ENCODE measurements at regions not wholly inside any gene's neighbourhood (a gene's known extent, or its start where the extent isn't known, plus 50 kb on each side); places are given as distances from the start of the nearest gene placed in this dataset.

GRCh38 chr5:17428176-17428800, 69.7 kb upstream of the TAF11L2 start:
- no peak overlapping the region for H3K27ac ChIP-seq (ENCODE audit: insufficient read depth, low read length)
- H3K23ac ChIP-seq (ENCODE audit: low read depth, low read length) = no peak overlapping the region
- no peaks in the 10 kb centered on the region for H3K9me1 ChIP-seq (ENCODE audit: insufficient read depth, low read length)
- no peak overlapping the region for H3K4ac ChIP-seq (ENCODE audit: low read depth, low read length)
- TF ChIP-seq FOS (IDR thresholded peaks at IDR 0.05; ENCODE audit: low read depth, low read length) = no peak
- TF ChIP-seq RCOR1 (IDR thresholded peaks at IDR 0.05; ENCODE audit: insufficient replicate concordance, low read length) = no peak
- no peak for TF ChIP-seq MXI1 (IDR thresholded peaks at IDR 0.05; ENCODE audit: borderline replicate concordance, low read depth, low read length)
- CTCF ChIA-PET = no interaction called here
- no peak overlapping the region for H3K18ac ChIP-seq (ENCODE audit: low read depth, low read length)
- BruUV-seq (replicated peaks) = no TSS peak
- intact Hi-C loops (cut with micrococcal nuclease) = no loop called here
- no peaks in the 10 kb centered on the region for H3K79me1 ChIP-seq (ENCODE audit: low read depth in 1 of 2, low read length in 2 of 2)
- no peak overlapping the region for H3K14ac ChIP-seq (replicated peaks; ENCODE audit: low read depth, low read length)
- no peak overlapping the region for H2AK9ac ChIP-seq (replicated peaks; ENCODE audit: low read depth, low read length, poor library complexity)
- H4K20me1 ChIP-seq (ENCODE audit: insufficient read depth, low read length) = no peaks in the 10 kb centered on the region
- H3K27me3 ChIP-seq (ENCODE audit: control insufficient read depth, insufficient read depth, low read length) = peaks cover 5% of the 10 kb centered on the region
- in situ Hi-C loops (cut with MboI; ENCODE audit: low sequenced_read_pairs) = no loop called here
- no peak for DNase-seq
- H4K5ac ChIP-seq (ENCODE audit: low read depth, low read length) = no peak overlapping the region
- no peaks in the 10 kb centered on the region for H3K9me3 ChIP-seq (ENCODE audit: control insufficient read depth, insufficient read depth, low read length)
- no peak overlapping the region for H3K9ac ChIP-seq (ENCODE audit: low read depth, low read length)
- POLR2A ChIA-PET (ENCODE audit: unreplicated experiment) = no interaction called here
- no peak overlapping the region for H4K8ac ChIP-seq (ENCODE audit: low read depth in 2 of 2, low read length in 2 of 2)
- H2AK5ac ChIP-seq (ENCODE audit: low read depth, low read length) = no peak overlapping the region
- dilution Hi-C loops (cut with HindIII; ENCODE audit: low sequenced_read_pairs, unreplicated experiment) = no loop called here
- no peak overlapping the region for H3K4me3 ChIP-seq (ENCODE audit: insufficient read depth, low read depth, low read length)
- peak; percentile 17; the same call in 1 of the 2 replicates for ATAC-seq (ENCODE audit: low read depth)
- peaks cover 3% of the 10 kb centered on the region for H3K4me1 ChIP-seq (ENCODE audit: control insufficient read depth, insufficient read depth, low read length)
- no peak overlapping the region for H2AFZ ChIP-seq (replicated peaks; ENCODE audit: low read length, poor library complexity)
- H2BK15ac ChIP-seq (ENCODE audit: low read depth, low read length) = no peak overlapping the region
- H4K91ac ChIP-seq (ENCODE audit: insufficient read depth, low read depth, low read length) = no peak overlapping the region
- 92% methylated on average over 2 of the region's 7 CpGs; no CpG with 5 or more reads in 1 of the 2 experiments for WGBS, 2 experiments (ENCODE audit: extremely low coverage in 2 of 2, insufficient read length in 1 of 2)
- H3K56ac ChIP-seq (ENCODE audit: extremely low read depth, insufficient read depth, low read length) = no peak overlapping the region
- H3K4me2 ChIP-seq (ENCODE audit: low read depth, low read length) = no peak overlapping the region
- no peak overlapping the region for H2BK20ac ChIP-seq (ENCODE audit: low read depth, low read length)
- no peak overlapping the region for H2BK120ac ChIP-seq (ENCODE audit: low read depth, low read length)
- no peak overlapping the region for H2BK5ac ChIP-seq (ENCODE audit: low read depth, low read length, poor library complexity, severe bottlenecking)
- H3K36me3 ChIP-seq (ENCODE audit: control insufficient read depth, insufficient read depth, low read length) = no peaks in the 10 kb centered on the region

Data from IMR-90 (cell line).